Fibroblast of skin of right quadriceps (primary cell): ENCODE measurements at regions not wholly inside any gene's neighbourhood (a gene's known extent, or its start where the extent isn't known, plus 50 kb on each side); places are given as distances from the start of the nearest gene placed in this dataset.

Experiments used
- DNase-seq: peaks from one replicate; pipeline ENCODE4 v3.0.0-alpha.2; 2013

- DNase-seq, result peak; percentile 99
These were observed 179.0 kb upstream of the KLF14 start for GRCh38 chr7:130912862-130913638.

GRCh38 chr7:130913639-130914553, 179.9 kb upstream of the KLF14 start:
- DNase-seq, result no peak

- no peak for DNase-seq
These were observed 180.7 kb upstream of the KLF14 start for GRCh38 chr7:130914554-130915294.

- peak; percentile 82 for DNase-seq
These were observed 183.7 kb upstream of the KLF14 start for GRCh38 chr7:130917669-130918128.

- DNase-seq, result no peak
These were observed 184.4 kb upstream of the KLF14 start for GRCh38 chr7:130918129-130919052.

GRCh38 chr7:130919316-130920103, 185.5 kb upstream of the KLF14 start:
- no peak for DNase-seq

GRCh38 chr7:130920122-130920521, 186.1 kb upstream of the KLF14 start:
- DNase-seq, result no peak

GRCh38 chr7:130921391-130922180, 187.6 kb upstream of the KLF14 start:
- DNase-seq, result peak; percentile 78

GRCh38 chr7:130922206-130923112, 188.5 kb upstream of the KLF14 start:
- no peak for DNase-seq

- DNase-seq, result no peak
These were observed 189.4 kb upstream of the KLF14 start for GRCh38 chr7:130923365-130923764.

GRCh38 chr7:130923930-130924329, 189.9 kb upstream of the KLF14 start:
- no peak for DNase-seq

- no peak for DNase-seq
These were observed 191.3 kb upstream of the KLF14 start for GRCh38 chr7:130925136-130925794.

- no peak for DNase-seq
These were observed 192.1 kb upstream of the KLF14 start for GRCh38 chr7:130926001-130926691.

- no peak for DNase-seq
These were observed 193.1 kb upstream of the KLF14 start for GRCh38 chr7:130927062-130927461.

GRCh38 chr7:130927564-130927963, 193.6 kb upstream of the KLF14 start:
- no peak for DNase-seq

GRCh38 chr7:130929896-130930659, 196.1 kb upstream of the KLF14 start:
- DNase-seq, result no peak

- DNase-seq, result no peak
These were observed 196.7 kb upstream of the KLF14 start for GRCh38 chr7:130930681-130931080.
